WI38 (cell line): ENCODE measurements at regions not wholly inside any gene's neighbourhood (a gene's known extent, or its start where the extent isn't known, plus 50 kb on each side); places are given as distances from the start of the nearest gene placed in this dataset.

Source experiments
- H3K4me3 ChIP-seq: 2 replicates; pipeline ENCODE4 v1.5.1; 2011; ENCODE audit warnings: low read depth, mild to moderate bottlenecking, control low read depth, low read length
- CTCF ChIP-seq: IDR thresholded peaks from 2 replicates; pipeline ENCODE4 v1.5.1; 2012; ENCODE audit warnings: low read depth, mild to moderate bottlenecking, control low read depth, low read length

GRCh38 chr18:10135302-10135926, 221.6 kb downstream of the VAPA start:
- TF ChIP-seq CTCF, result no peak
- H3K4me3 ChIP-seq, result no peak overlapping the region

GRCh38 chr18:10138719-10139118, 224.9 kb downstream of the VAPA start:
- no peak for TF ChIP-seq CTCF

GRCh38 chr18:10139783-10140410, 226.1 kb downstream of the VAPA start:
- 0 out of 2 replicates have a peak overlapping the region, but pooled peaks have one; percentile 14 for H3K4me3 ChIP-seq
- TF ChIP-seq CTCF, result no peak

More at GRCh38 chr18:10138719-10139118, 224.9 kb downstream of the VAPA start:
- no peak overlapping the region for H3K4me3 ChIP-seq

- H3K4me3 ChIP-seq, result no peak overlapping the region
- TF ChIP-seq CTCF, result no peak
Measured at GRCh38 chr18:10140461-10141282, 226.9 kb downstream of the VAPA start.

- no peak for TF ChIP-seq CTCF
- no peak overlapping the region for H3K4me3 ChIP-seq
Measured at GRCh38 chr18:10141559-10141958, 227.7 kb downstream of the VAPA start.

GRCh38 chr18:10142056-10142455, 228.2 kb downstream of the VAPA start:
- no peak for TF ChIP-seq CTCF
- H3K4me3 ChIP-seq, result no peak overlapping the region
